A549 (cell line): ENCODE measurements at regions not wholly inside any gene's neighbourhood (a gene's known extent, or its start where the extent isn't known, plus 50 kb on each side); places are given as distances from the start of the nearest gene placed in this dataset.

ENCODE experiments used
- BHLHE40 ChIP-seq: IDR thresholded peaks from 2 replicates; pipeline ENCODE4 v1.6.1; 2012; ENCODE audit warnings: low read depth, low read length, inconsistent platforms
- CEBPB ChIP-seq, 2 experiments: fragments of >200 bp in 1 of 2; sonication (Bioruptor Twin) in 1 of 2; formaldehyde crosslinking in 1 of 2; IDR thresholded peaks; 2 replicates each; pipeline ENCODE4 v1.6.1; 2012 to 2016
- EP300 ChIP-seq, 2 experiments: fragments of >200 bp; sonication (Bioruptor Twin); formaldehyde crosslinking; IDR thresholded peaks; 2 replicates in 1 of 2; 3 replicates in 1 of 2; pipeline ENCODE4 v1.6.1; 2016 to 2017
- HDAC2 ChIP-seq: fragments of 200-600 bp; sonication (generic); IDR thresholded peaks from 2 replicates; pipeline ENCODE4 v1.6.1; 2016
- KDM5A ChIP-seq: fragments of 200-600 bp; sonication (generic); IDR thresholded peaks from 2 replicates; pipeline ENCODE4 v1.6.1; 2016; ENCODE audit warnings: antibody characterized with exemption, mild to moderate bottlenecking
- MAZ ChIP-seq: fragments of 150-350 bp; IDR thresholded peaks from 2 replicates; pipeline ENCODE4 v1.6.1; 2014; ENCODE audit warnings: antibody characterized with exemption, low read depth, low read length, borderline replicate concordance
- TP53 ChIP-seq: fragments of 250-450 bp; sonication (Bioruptor Pico); IDR thresholded peaks from 2 replicates; pipeline ENCODE4 v1.5.0; 2021; ENCODE audit warnings: mild to moderate bottlenecking, moderate library complexity
- TF ChIP-seq, protein P1 (sequence below): fragments of >200 bp; sonication (Bioruptor Twin); formaldehyde crosslinking; IDR thresholded peaks from 3 replicates; pipeline ENCODE4 v1.5.1; 2016
- TF ChIP-seq, protein P2 (sequence below): fragments of >200 bp; sonication (Bioruptor Twin); formaldehyde crosslinking; IDR thresholded peaks from 3 replicates; pipeline ENCODE4 v1.6.1; 2016
- TF ChIP-seq, protein P3 (sequence below): fragments of 450-650 bp; IDR thresholded peaks from 2 replicates; pipeline ENCODE4 v1.6.1; 2014; ENCODE audit warnings: antibody characterized with exemption
- TF ChIP-seq, protein P4 (sequence below): IDR thresholded peaks from 2 replicates; pipeline ENCODE4 v1.6.1; 2012
- TF ChIP-seq, protein P5 (sequence below): fragments of 200-600 bp; sonication (generic); IDR thresholded peaks from 2 replicates; pipeline ENCODE4 v1.6.1; 2016; ENCODE audit warnings: antibody characterized with exemption, mild to moderate bottlenecking, moderate library complexity

DNA sequence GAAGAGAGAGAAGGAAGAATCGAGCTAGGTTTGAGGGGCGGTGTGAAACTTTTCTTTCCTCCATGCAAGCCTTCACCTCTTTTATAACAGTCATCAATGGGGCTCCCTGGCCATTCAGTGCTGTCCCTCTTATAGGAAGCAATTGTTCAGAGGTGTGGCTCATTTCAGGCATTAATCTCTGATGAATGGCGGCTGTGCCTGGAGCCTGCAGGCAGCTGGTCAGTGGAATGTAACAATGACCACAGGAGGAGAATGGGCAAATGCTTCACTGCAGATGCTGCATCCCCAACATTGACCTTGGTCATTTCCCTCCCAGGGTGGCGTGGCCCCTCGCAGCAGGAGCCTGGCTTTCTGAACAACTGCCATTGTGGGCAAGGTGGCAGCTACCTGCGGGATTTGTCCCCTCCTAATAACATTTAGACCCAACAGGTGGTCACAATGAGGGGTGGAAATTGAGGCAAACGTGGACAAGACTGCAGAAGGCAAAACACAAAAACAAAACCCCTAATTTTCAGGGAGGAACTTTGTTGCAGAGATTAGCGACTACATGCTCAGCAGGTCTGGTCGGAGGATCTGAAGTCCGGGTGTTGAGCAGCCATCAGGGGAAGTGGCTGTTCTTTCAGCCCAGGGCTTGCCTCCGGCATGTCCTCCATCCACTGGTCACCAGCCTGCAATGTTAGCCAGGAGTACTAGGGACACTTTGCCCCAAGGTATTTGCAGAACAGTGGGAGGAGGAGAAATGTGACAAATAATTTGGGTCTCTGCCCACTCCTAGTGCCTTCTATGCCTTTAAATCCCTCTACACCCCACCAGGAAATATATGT lies 97.3 kb upstream of the PAXBP1 start:
- TF ChIP-seq, protein P1, sequence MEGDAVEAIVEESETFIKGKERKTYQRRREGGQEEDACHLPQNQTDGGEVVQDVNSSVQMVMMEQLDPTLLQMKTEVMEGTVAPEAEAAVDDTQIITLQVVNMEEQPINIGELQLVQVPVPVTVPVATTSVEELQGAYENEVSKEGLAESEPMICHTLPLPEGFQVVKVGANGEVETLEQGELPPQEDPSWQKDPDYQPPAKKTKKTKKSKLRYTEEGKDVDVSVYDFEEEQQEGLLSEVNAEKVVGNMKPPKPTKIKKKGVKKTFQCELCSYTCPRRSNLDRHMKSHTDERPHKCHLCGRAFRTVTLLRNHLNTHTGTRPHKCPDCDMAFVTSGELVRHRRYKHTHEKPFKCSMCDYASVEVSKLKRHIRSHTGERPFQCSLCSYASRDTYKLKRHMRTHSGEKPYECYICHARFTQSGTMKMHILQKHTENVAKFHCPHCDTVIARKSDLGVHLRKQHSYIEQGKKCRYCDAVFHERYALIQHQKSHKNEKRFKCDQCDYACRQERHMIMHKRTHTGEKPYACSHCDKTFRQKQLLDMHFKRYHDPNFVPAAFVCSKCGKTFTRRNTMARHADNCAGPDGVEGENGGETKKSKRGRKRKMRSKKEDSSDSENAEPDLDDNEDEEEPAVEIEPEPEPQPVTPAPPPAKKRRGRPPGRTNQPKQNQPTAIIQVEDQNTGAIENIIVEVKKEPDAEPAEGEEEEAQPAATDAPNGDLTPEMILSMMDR: no peak
- TF ChIP-seq CEBPB (IDR thresholded peaks at IDR 0.05) (no peak), BHLHE40 (no peak), KDM5A (no peak), MAZ (no peak), EP300 (IDR thresholded peaks at IDR 0.05) (no peak), HDAC2 (no peak), TP53 (CRISPR knock-in tag) (no peak)
- TF ChIP-seq, protein P2, sequence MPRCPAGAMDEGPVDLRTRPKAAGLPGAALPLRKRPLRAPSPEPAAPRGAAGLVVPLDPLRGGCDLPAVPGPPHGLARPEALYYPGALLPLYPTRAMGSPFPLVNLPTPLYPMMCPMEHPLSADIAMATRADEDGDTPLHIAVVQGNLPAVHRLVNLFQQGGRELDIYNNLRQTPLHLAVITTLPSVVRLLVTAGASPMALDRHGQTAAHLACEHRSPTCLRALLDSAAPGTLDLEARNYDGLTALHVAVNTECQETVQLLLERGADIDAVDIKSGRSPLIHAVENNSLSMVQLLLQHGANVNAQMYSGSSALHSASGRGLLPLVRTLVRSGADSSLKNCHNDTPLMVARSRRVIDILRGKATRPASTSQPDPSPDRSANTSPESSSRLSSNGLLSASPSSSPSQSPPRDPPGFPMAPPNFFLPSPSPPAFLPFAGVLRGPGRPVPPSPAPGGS: no peak
- TF ChIP-seq, protein P3, sequence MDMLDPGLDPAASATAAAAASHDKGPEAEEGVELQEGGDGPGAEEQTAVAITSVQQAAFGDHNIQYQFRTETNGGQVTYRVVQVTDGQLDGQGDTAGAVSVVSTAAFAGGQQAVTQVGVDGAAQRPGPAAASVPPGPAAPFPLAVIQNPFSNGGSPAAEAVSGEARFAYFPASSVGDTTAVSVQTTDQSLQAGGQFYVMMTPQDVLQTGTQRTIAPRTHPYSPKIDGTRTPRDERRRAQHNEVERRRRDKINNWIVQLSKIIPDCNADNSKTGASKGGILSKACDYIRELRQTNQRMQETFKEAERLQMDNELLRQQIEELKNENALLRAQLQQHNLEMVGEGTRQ: no peak
- TF ChIP-seq, protein P4, sequence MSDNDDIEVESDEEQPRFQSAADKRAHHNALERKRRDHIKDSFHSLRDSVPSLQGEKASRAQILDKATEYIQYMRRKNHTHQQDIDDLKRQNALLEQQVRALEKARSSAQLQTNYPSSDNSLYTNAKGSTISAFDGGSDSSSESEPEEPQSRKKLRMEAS: no peak
- TF ChIP-seq, protein P5, sequence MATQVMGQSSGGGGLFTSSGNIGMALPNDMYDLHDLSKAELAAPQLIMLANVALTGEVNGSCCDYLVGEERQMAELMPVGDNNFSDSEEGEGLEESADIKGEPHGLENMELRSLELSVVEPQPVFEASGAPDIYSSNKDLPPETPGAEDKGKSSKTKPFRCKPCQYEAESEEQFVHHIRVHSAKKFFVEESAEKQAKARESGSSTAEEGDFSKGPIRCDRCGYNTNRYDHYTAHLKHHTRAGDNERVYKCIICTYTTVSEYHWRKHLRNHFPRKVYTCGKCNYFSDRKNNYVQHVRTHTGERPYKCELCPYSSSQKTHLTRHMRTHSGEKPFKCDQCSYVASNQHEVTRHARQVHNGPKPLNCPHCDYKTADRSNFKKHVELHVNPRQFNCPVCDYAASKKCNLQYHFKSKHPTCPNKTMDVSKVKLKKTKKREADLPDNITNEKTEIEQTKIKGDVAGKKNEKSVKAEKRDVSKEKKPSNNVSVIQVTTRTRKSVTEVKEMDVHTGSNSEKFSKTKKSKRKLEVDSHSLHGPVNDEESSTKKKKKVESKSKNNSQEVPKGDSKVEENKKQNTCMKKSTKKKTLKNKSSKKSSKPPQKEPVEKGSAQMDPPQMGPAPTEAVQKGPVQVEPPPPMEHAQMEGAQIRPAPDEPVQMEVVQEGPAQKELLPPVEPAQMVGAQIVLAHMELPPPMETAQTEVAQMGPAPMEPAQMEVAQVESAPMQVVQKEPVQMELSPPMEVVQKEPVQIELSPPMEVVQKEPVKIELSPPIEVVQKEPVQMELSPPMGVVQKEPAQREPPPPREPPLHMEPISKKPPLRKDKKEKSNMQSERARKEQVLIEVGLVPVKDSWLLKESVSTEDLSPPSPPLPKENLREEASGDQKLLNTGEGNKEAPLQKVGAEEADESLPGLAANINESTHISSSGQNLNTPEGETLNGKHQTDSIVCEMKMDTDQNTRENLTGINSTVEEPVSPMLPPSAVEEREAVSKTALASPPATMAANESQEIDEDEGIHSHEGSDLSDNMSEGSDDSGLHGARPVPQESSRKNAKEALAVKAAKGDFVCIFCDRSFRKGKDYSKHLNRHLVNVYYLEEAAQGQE: no peak
